Mesodermal cell (in vitro differentiated cells): ENCODE measurements at regions not wholly inside any gene's neighbourhood (a gene's known extent, or its start where the extent isn't known, plus 50 kb on each side); places are given as distances from the start of the nearest gene placed in this dataset.
"Not testable (repeated sequence)": the region's sequence is repeated elsewhere in the genome, so short reads cannot be mapped to it uniquely, and the experiment has no call there.

Experiments used
- H3K27ac ChIP-seq: 2 replicates; pipeline ENCODE4 v1.7.0; 2013; ENCODE audit warnings: mild to moderate bottlenecking, low read depth, low read length, moderate library complexity; ENCODE audit not compliant: severe bottlenecking
- H3K36me3 ChIP-seq: 2 replicates; pipeline ENCODE4 v1.7.1; 2013; ENCODE audit warnings: mild to moderate bottlenecking, low read length, moderate library complexity; ENCODE audit not compliant: control insufficient read depth, insufficient read depth
- H3K4me1 ChIP-seq: one replicate; pipeline ENCODE4 v1.7.1; 2013; ENCODE audit warnings: mild to moderate bottlenecking, low read length; ENCODE audit not compliant: insufficient read depth, control insufficient read depth, poor library complexity, severe bottlenecking
- H3K4me3 ChIP-seq: 2 replicates; pipeline ENCODE4 v1.7.0; 2013; ENCODE audit warnings: low read length, control low read depth, mild to moderate bottlenecking; ENCODE audit not compliant: insufficient read depth, poor library complexity, severe bottlenecking; ENCODE audit errors: extremely low read depth
- H3K9me3 ChIP-seq: 2 replicates; pipeline ENCODE4 v1.7.1; 2013; ENCODE audit warnings: mild to moderate bottlenecking, low read length, moderate library complexity; ENCODE audit not compliant: control insufficient read depth
- WGBS, 2 experiments: methylation state at CpG; one replicate each; pipeline ENCODE4 v1.1.5; 2013; ENCODE audit warnings: missing lambda C conversion rate in 2 of 2; ENCODE audit not compliant: insufficient coverage in 2 of 2; 5-methylcytosine and 5-hydroxymethylcytosine counted together

- H3K4me1 ChIP-seq, H3K4me3 ChIP-seq, H3K27ac ChIP-seq, H3K36me3 ChIP-seq: not testable (repeated sequence)
- peaks cover 65% of the 10 kb centered on the region for H3K9me3 ChIP-seq
- no CpG with 5 or more reads among the region's 2 CpGs for WGBS, 2 experiments
These were observed 350.6 kb upstream of the NUPR2 start for GRCh38 chr7:56466607-56467525.

GRCh38 chr7:56449762-56450161 lies 333.5 kb upstream of the NUPR2 start:
- Histone ChIP-seq H3K27ac (no peak overlapping the region), H3K4me3 (no peak overlapping the region), H3K9me3 (peaks cover 54% of the 10 kb centered on the region), H3K36me3 (no peaks in the 10 kb centered on the region), H3K4me1 (no peaks in the 10 kb centered on the region)

- peaks cover 56% of the 10 kb centered on the region for H3K9me3 ChIP-seq
- no peak overlapping the region for H3K4me3 ChIP-seq
- no peaks in the 10 kb centered on the region for H3K4me1 ChIP-seq
- no peaks in the 10 kb centered on the region for H3K36me3 ChIP-seq
- no peak overlapping the region for H3K27ac ChIP-seq
- 81 to 88% methylated on average over 39 to 40 of the region's 44 CpGs for WGBS, 2 experiments
These were observed 331.9 kb upstream of the NUPR2 start for GRCh38 chr7:56447864-56448693.

GRCh38 chr7:56420528-56420927 lies 304.3 kb upstream of the NUPR2 start:
- H3K9me3 ChIP-seq, H3K36me3 ChIP-seq, H3K27ac ChIP-seq, H3K4me1 ChIP-seq, H3K4me3 ChIP-seq: not testable (repeated sequence)
- WGBS, 2 experiments, result no CpG with 5 or more reads among the region's 1 CpG

- no peak overlapping the region for H3K4me3 ChIP-seq
- peaks cover 6% of the 10 kb centered on the region for H3K9me3 ChIP-seq
- WGBS, 2 experiments, result 81 to 85% methylated on average over 10 to 18 of the region's 18 CpGs
- no peaks in the 10 kb centered on the region for H3K4me1 ChIP-seq
- H3K27ac ChIP-seq, result no peak overlapping the region
- H3K36me3 ChIP-seq, result no peaks in the 10 kb centered on the region
These were observed 259.0 kb upstream of the NUPR2 start for GRCh38 chr7:56375173-56375572.

DNA sequence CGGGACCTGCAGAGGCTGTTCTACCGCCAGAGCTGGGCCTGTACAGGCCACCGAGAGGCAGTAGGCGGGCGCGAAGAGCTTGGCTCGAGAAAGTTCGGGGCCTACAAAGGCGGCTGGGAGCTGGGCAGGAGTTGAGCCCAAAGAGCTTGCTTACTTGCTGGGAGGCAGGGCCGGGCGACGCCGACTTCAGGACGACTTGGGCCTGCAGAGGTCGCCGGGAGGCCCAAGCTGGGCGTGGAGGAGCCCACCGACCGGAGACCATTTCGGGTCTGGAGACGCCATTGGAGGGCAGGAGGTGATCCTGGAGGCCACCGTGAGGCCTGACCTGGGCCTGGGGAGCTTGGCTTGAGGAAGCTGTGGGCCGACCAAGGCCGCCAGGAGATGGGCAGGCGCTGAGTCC lies 258.4 kb upstream of the NUPR2 start:
- not testable (repeated sequence) for H3K27ac ChIP-seq, H3K4me3 ChIP-seq, H3K36me3 ChIP-seq, H3K4me1 ChIP-seq, H3K9me3 ChIP-seq
- 81 to 93% methylated on average over 8 to 17 of the region's 25 CpGs for WGBS, 2 experiments

DNA sequence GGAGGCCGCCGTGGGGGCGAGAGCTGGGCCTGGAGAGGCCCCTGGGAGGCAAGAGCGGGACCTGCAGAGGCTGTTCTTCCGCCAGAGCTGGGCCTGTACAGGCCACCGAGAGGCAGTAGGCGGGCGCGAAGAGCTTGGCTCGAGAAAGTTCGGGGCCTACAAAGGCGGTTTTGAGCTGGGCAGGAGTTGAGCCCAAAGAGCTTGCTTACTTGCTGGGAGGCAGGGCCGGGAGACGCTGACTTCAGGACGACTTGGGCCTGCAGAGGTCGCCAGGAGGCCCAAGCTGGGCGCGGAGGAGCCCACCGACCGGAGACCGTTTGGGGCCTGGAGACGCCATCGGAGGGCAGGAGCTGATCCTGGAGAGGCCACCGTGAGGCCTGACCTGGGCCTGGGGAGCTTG lies 257.1 kb upstream of the NUPR2 start:
- not testable (repeated sequence) for H3K27ac ChIP-seq, H3K36me3 ChIP-seq, H3K9me3 ChIP-seq, H3K4me1 ChIP-seq, H3K4me3 ChIP-seq
- WGBS, 2 experiments, result 84 to 88% methylated on average over 5 of the region's 24 CpGs

GRCh38 chr7:56371792-56372191 lies 255.6 kb upstream of the NUPR2 start:
- 86 to 89% methylated on average over 11 of the region's 27 CpGs for WGBS, 2 experiments
- not testable (repeated sequence) for H3K36me3 ChIP-seq, H3K27ac ChIP-seq, H3K4me3 ChIP-seq, H3K4me1 ChIP-seq, H3K9me3 ChIP-seq

DNA sequence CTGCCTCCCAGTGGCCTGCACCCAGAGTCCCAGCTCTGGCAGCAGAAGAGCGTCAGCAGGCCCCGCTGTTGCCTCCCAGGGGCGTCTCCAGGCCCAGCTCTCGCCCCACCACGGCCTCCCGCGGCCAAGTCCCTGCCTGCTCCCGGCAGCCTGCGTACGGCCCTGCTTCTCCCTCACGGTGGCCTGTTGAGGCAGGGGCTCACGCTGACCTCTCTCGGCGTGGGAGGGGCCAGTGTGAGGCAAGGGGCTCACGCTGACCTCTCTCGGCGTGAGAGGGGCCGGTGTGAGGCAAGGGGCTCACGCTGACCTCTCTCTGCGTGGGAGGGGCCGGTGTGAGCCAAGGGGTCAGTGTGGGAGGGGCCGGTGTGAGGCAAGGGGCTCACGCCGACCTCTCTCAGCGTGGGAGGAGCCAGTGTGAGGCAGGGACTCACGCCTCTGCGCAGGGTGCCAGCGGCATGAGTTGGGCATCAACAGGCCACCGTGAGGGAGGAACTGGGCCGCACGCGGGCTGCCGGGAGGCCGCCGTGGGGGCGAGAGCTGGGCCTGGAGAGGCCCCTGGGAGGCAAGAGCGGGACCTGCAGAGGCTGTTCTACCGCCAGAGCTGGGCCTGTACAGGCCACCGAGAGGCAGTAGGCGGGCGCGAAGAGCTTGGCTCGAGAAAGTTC lies 254.1 kb upstream of the NUPR2 start:
- H3K4me3 ChIP-seq, H3K4me1 ChIP-seq, H3K9me3 ChIP-seq, H3K27ac ChIP-seq, H3K36me3 ChIP-seq: not testable (repeated sequence)
- no CpG with 5 or more reads among the region's 43 CpGs for WGBS, 2 experiments

- H3K27ac ChIP-seq, H3K4me3 ChIP-seq: not testable (repeated sequence)
- whole genome bisulfite sequencing, 2 experiments, result 88% methylated on average over 16 to 19 of the region's 19 CpGs
These were observed 251.7 kb upstream of the NUPR2 start for GRCh38 chr7:56367914-56368313.

More at GRCh38 chr7:56367914-56368313, 251.7 kb upstream of the NUPR2 start:
- not testable (repeated sequence) for H3K4me1 ChIP-seq, H3K9me3 ChIP-seq, H3K36me3 ChIP-seq
